GM18858 (cell line): ENCODE measurements at regions not wholly inside any gene's neighbourhood (a gene's known extent, or its start where the extent isn't known, plus 50 kb on each side); places are given as distances from the start of the nearest gene placed in this dataset.
A peak's percentile ranks its signal among the peaks of the same experiment; 100 is the strongest.

Experiments used
- ATAC-seq: cut with Tn5 transposase; IDR thresholded peaks from one replicate; pipeline ENCODE4 v1.9.1; 2021; ENCODE audit not compliant: unreplicated experiment

DNA sequence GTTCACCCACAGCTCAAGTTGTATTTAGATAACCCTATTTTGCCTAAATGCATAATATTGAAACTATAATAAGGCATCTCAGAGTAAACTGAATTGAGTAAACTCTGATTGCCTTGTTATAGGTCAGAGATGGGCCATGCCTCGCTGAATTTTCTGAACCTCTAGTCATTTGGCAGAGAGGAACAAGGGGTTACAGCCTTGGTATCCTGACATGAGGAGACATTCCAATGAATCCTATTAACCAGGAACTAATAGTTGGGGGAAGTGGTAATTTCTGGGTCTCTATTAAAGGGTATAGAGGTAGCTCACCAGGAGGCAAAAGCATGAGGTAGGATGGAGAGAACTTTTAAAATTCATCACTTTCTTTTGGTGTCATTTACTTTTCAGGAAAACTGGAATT is 227.4 kb upstream of the CHST9 start:
- no peak for ATAC-seq

DNA sequence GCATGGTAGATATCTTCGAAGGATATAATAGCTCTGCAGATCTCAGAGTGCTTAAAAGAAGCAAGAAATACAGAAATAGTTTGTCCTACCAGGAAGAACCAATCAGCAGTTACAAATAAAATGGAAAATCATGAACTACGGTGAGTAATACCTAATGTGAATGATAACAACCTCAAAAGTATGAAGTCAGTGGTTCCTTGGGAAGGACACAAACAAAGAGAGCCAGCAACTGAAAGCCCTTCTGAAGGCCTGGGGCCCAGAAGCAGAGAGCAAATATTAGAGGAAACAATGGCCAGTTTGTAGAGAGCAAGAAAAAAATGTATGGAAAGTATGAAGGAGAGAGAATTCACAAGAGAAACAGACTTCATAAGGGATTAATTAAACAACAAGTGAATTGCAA is 226.8 kb upstream of the CHST9 start:
- no peak for ATAC-seq

DNA sequence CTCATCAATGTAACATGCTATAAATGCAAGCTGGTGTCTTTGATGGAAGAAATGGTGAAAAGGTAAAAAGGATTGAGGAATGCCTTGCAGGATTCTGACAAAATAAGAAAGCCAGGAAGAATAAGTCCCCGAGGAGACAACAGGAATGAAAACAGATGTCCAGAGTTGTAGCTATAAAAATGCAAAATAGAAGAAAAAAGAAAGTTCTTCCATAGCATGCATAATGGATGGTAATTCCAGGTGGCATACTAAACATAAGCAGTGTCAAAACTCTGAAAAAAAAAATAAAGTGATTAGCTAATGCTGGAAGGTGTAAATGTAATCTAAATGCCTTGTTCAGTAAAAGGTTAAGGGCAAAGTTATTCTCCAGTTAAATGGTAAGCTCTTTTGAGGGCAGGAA is 225.9 kb upstream of the CHST9 start:
- no peak for ATAC-seq

DNA sequence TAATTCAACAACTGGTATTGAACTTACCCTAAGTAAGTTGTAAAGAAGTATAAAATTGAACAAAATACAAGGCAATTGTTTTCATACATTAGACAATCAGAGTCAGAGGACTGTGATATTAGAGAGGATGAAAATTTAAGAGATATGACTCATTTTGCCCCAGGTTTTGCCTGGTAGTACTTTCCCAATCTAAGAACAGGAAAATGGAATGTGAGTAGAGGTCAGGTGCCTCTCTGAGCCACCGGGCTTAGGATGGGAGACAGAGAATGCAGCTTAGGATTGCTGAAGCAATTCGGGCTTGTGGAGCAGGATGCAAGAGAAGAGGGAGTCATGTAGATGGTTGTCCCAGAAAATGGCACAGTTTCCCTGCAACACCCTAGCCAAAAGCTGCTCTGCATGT is 219.7 kb upstream of the CHST9 start:
- ATAC-seq = no peak

DNA sequence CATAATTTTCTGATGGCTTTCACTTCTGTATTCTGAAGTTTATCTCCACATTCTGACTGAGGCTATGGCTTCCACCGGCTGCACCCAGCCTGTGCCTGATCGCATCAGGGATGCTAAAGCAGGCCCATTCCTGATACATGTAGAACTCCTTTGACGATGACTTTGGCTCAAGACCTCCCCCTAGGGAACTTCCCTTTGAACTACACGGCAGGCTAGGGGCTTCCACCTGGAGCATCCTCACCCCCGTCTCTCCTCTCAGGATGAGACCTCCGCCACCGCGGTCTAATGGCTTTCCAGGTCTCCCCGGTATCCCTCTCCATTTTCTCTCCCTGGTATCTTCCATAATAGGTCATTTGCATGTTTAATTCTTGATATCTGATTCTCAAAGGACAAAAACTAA is 214.9 kb upstream of the CHST9 start:
- ATAC-seq = no peak

DNA sequence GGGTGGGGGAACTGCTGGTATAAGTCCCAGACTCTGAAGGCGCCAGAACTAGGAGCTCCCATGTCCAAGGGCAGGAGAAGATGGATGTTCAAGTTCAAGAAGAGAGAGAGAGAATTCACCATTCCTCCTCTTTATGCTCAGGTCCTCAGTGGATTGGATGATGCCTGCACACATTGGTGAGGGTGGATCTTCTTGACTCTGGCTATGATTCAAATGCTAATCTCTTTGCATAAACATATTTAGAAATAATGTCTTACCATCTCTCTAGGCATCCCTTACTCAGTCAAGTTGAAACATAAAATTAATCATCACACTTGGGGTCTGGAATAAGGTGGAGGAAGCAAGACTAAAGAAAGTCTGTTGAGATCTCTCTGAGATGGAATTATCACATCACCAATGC is 210.6 kb upstream of the CHST9 start:
- ATAC-seq = no peak

DNA sequence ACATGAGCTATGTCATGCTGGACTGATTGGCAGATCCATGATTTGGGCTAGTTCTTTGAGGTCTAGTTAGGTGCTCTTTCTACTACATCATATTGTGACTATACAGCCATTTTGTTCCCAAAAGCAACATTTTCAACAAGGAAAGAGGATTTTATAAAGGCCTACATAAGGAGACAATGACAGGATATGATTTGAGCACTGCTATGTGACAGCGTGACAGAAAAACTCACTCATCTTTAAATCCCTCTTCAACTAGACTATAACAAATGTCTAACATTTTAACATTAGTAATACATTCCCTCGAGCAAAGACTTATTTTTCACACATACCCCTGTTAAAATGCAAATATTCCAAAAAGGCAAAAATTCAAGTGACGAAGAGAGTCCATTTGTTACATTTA is 209.6 kb upstream of the CHST9 start:
- no peak for ATAC-seq

DNA sequence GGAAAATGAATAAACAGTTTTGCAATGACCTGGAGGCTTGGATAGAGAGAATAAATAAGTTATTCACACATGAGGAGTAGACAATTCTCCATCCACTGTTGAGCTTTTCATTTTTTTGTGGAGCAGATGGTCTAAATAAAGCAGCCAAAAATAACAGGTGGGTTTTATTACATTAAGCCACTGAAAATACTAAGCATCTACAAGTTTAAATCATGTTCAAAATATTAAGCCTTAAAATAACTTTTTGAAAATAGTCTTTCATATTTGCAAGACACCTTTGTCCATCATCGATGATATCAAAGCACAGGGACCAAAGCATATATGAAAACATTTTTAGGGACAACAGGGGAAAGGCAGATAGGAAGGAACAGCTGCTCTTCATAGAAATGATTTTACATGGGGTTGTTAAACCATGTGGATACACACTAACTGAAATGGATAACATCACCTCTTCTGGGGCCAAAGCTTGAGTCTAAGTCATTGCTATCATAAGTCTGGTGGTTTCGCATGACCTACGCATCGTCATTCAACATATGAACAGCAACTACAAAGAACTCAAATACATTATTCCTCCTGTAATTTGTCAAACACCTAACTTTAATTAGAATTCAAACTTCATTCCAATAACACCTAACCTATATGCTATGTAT is 197.6 kb upstream of the CHST9 start:
- no peak for ATAC-seq

DNA sequence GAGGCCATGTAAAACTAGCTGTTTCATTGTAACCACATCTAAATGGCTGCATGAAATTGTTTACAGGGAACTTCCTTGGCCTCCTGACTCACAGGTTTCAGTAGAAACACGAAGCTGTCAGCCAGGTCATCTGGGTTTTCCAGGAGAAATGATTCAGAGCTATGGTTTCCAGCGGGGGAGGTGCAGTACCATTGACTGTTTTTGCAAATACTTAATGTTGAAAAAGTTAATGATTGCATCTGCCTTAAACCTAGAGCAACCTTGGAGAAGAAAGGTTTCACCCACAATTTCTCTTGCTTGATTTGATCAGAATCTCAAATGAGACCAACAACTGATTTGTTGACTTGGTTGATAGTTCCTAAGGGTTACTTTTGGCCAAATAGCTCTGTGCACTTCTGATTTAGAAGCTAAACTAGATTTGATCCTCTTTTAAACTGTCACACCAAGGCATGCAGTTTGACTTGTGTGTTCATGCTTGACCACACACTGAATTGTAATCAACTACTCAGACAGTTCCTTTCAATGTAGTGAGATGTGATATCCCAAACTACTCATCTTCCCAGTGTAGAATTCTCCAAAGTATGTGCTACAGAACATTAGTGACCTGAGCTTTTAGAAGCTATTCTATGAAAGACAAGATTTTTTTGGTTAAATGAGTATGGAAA is 193.5 kb upstream of the CHST9 start:
- peak; percentile 43 for ATAC-seq

DNA sequence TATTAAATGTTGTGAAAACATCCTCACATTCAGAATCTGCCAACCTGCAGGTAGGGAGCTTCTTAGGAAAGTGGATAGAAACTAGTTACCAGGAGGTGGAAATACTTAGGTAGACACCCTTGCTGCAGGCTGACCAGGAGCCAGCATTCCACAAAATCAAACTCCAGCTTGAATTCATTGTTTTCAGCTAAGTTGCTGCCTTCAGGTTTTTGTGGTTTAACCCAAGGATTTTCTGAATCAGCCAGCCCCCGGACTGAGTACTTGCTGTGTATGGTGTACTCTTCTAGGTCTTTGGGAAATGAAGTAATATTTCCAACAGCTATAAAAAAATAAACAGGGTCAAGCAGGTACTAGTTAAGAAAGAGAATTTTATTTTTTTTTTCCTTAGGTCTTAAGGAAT is 192.1 kb upstream of the CHST9 start:
- no peak for ATAC-seq

DNA sequence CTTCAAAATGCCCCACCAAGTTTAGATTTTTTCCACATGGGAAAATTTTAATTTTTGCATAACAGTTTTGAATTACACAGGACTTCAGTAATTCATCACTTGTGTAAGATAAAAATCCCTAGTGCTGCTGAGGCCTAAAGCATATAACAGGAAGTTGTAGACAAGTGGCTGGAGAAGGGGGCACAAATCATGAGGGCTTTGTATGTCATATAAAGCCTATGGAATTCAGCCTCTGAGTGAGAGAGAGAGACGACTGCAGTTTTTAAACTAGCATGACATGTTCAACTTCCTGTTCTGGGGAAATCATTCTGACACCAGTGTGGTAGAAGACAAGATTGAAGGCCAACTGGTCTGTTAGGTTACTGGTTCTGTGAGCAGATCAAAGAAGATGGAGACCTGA is 187.3 kb upstream of the CHST9 start:
- no peak for ATAC-seq

DNA sequence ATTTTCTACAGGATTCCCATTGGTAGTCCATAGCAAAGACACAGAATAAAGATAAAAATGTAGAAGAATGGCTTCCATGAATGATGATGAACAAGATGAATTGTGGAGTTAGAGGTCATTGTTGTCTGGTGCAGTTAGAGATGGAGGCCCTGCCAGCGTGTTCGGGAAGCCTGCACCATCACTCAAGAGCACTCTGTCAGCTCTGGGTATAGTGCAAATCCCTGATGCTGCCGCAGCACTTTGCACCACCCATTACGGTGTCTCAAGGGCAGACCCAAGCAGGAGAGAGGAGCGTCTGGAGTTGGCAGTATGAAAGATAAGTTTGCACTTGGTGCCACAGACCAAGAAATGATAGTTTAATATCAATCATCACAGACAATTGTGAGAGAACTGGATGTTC is 181.6 kb upstream of the CHST9 start:
- no peak for ATAC-seq

DNA sequence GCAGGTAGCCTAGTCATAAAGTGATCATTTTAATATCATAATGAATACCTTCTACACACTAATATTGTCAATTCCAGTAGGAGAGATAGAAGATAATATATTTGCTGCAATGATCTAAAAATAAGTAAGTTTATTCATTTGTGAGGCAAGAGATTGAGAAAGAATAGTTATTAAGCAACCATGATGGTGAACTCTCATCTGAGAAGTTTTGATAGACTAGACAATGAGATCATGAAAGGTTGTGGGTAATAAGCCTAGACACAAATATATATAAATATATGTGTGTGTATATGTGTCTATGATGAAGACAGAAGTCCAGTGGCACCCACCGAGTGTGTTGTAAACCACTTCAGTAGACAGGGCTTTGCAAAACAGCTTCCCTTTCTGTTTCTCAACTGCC is 181.0 kb upstream of the CHST9 start:
- no peak for ATAC-seq

DNA sequence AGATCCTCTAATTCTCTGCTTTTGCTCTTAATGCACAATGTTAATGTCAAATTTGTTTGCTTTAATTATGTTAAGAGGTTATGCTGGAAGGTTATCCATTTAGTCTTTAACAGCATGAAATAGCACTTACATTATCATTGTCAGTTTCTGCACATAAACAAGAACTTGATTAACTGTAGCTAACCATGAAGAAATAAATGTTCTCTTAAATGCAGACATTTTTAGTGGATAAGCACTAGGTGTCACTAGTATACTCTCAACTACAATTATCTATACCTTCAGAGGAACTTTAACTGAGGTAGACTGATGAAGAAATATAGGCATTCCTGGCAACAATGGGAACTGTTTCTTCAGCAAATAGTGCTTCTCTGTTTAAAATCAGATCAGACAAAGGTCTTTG is 178.8 kb upstream of the CHST9 start:
- no peak for ATAC-seq

DNA sequence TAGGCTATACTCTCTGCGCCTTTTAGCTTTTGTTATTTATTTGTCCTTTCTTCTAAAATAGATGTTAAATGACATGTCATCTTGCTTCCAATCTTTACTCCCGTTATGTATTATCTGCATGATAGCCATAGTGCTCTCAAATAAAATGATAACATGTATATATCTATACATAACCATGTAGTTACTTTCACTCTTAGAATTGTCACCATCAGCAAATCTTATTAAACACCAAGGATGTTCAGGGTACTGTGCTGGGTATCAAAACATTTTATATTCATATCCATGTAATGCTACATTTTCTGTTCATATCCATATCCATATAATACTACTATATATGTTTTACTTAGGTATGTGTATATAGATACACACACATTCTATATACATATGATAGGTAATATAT is 176.4 kb upstream of the CHST9 start:
- no peak for ATAC-seq

DNA sequence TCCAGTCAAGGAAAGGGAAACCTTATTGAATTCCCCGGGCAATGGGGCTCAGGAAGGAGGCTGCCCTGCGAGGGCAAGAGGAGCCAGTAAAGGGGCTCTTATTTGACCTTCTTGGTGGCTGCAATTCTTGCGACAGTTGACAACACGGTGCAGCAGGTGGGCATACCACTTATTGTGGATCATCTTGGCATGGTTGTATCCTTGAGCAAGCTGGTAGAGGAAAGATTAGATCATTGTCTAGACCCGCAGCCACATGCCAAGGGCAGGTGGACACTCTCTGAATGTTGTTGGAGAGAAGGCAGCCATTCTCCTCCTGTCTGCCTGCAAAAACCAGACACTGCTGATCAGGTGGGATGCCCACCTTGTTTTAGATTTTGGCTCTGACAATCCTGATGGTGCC is 170.2 kb upstream of the CHST9 start:
- no peak for ATAC-seq

DNA sequence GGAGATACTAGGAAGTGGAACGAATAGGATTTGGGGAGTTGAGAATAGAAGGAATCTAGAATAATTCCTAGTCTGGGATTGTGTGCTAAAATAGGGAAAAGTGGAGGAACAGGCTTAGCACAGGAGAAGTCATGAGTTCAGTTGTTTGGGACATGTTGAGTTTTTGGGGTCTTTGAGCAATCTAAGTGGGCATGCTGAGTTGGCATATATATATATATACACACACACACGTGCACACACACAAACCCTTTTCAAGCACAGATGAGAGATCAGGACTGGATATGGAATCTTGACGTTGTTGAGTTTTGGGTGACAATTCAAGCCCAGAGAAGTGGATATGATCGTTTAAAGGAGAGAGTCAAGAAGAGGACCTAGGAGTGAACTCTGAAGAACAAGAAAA is 168.2 kb upstream of the CHST9 start:
- ATAC-seq = no peak

DNA sequence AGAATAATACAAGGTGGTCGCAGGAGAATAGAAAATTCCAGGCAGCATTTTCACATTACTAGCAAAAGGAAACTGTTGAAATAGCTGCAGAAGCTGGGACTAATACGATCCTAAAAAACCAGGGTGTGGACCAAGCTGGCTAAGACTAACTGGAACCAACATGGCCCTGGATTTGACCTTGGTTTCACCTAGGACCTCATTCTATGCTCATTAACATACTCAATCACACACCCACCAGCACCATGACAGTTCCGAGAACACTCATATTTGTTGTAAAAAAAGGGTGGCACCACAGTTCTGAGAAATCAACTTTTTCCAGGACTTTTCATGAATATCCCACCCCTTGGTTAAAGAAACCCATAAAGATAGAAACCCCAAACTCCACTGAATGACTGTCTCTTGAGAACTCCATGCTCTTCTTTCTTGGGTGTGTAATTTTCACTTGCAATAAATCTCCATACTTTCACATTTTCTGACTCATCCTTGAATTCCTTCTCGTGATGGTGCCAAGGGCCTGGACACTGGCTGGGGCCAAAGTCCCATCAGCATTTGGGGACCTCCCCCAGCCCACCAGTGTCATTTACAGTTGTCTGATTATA is 164.3 kb upstream of the CHST9 start:
- no peak for ATAC-seq

DNA sequence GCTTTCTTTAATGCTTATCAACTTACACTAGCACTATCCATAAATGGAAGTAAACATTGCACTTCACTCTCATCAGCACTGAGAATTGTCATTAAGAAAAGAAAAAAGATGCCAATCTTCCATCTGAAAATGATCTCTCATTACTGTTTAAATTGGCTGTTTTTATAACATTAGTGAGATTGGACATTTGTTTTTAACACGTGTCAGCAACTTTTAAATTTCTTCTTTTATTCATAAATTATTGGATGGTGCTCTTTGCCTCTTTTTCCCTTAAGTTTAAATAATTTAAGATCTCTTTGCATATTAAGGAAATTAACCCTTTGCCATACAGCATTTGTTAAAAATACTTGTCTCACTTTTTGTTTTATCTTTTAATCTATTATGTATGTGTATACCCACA is 146.5 kb upstream of the CHST9 start:
- no peak for ATAC-seq

DNA sequence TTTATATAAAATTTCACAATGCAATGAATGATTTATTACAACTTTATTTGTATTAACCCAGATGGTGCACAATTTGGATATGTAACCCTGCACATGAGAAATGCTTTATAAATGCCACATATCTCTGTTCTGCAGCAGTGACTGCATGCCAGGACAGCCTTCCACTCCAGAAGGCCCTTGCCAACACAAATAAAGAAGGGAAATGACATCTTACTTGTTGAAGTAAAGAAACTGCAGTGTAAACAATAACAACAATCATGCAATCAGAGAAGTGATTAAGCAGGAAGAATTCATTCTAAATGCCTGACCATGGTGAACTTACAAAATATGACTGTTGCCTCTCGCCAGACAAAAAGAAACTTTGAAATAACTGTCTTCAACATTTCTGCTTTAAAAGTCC is 129.9 kb upstream of the CHST9 start:
- ATAC-seq = no peak

DNA sequence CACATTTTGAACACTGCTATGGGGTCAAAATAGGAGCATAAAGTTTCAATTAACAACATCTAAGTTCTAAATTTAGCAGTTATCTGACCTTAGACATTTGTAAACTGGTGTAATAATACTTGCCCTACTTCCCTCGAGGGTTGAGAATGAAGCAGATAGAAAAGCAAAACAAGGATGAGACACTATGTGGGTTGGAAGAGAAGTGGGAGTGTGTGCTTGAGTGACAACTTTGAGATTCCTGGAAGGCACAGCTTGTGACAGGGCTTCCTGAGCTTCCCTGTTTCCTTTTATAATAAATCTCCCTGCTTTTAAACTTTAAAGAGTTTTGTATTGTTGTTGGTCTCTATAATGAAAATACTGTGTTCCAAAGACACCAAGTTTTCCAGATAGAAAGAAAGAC is 128.6 kb upstream of the CHST9 start:
- no peak for ATAC-seq

DNA sequence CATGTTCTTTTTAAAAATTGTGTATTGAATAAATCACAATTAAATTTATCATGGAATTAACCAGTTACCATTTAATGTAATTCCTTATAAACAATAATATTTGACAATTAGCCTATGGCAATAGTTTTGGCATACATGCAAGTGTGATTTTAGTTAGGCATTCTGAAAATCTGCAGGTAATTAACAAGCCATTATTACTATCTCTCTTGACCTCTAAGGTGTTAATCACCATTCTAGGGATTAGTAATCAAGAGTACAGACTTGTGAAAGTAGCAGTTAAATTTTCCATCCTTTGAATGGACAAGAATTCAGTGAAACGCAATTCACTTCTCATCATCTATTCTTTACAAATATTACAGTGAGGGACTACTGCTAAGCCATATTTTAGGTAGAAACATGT is 127.7 kb upstream of the CHST9 start:
- ATAC-seq = no peak

DNA sequence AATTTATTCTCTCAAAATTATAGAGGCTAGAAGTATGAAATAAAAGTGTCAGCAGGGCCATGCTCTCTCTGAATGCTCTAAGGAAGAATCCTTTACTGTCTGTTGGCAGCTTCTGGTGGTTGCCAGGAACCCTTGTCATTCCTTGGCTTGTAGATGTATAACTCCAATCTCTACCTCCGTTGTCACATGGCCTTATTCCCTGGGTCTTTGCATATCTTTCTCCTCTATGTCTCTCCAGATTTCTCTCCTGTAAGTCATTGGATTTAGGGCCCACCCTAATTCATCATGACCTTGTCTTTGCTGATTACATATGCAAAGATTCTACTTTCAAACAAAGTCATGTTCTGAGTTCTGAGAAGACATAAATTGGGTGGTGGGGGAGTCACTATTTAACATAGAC is 127.0 kb upstream of the CHST9 start:
- ATAC-seq = no peak
